AG08396 (cell line): ENCODE measurements at regions not wholly inside any gene's neighbourhood (a gene's known extent, or its start where the extent isn't known, plus 50 kb on each side); places are given as distances from the start of the nearest gene placed in this dataset.
"Not testable (repeated sequence)": the region's sequence is repeated elsewhere in the genome, so short reads cannot be mapped to it uniquely, and the experiment has no call there.

ENCODE experiments used
- DNase-seq: peaks from one replicate; pipeline ENCODE4 v3.0.0; 2012; ENCODE audit warnings: low spot score, mixed read lengths

GRCh38 chr3:110001905-110002304 is 664.6 kb upstream of the DPPA4 start:
- not testable (repeated sequence) for DNase-seq

DNA sequence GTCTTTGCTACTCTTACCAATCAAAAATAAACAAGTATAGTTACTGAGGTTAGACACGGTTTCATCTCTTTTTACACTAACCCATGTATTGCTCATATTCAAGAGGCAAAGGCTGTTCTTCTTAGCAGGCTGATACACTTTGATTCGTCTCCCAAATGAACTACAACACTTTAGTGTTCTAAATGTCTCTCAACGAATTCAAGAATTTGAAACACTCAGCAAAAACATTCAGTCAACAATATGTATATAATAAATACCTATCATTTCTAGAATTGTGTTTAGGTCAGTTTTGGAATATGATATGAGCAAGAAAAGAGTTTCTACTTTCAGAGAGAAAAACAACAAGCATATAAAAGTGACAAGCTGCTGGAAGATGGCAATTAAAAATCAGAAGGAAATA is 669.6 kb upstream of the DPPA4 start:
- DNase-seq = no peak

- DNase-seq = no peak
These were observed 678.1 kb upstream of the DPPA4 start for GRCh38 chr3:110015231-110015963.

GRCh38 chr3:110016235-110016815 is 679.0 kb upstream of the DPPA4 start:
- DNase-seq = no peak

DNA sequence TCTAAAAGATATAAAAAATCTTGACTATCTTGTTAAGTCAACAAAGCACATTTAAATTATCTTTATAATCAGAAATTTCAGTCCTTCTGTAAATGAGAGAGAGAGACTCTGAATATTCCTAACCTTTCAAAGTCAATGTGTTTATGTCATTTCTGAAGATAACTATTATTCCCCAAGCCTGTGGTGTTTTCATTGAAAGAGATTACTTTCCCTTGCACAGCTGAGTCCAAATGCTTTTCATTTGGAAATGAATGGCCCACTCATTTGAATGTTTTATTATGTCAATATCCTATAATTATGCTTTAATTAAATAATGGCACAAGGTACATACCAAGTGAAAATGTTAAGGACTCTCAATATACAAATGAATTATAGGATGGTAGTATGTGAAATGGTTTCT is 680.0 kb upstream of the DPPA4 start:
- no peak for DNase-seq

DNA sequence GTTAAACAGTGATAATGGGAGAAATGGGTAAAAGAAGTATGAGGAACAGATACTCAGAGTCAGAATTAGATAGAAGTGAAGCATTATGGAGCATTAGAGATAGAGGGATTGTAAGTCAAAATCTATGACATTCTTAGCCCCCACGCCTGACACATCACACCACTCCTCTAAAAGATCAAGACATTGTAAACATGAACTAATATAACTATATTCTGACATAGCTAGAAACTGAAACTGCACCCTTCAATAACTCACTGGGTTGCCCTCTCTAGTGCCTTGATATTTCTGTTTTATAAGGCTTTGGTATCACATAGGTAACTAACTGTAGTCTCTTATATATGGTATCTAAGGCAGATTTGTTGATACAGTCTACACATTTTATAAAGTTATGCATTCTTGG is 684.3 kb upstream of the DPPA4 start:
- DNase-seq = no peak

- DNase-seq = not testable (repeated sequence)
These were observed 685.7 kb upstream of the DPPA4 start for GRCh38 chr3:110023022-110023421.

GRCh38 chr3:110026421-110026820 is 689.1 kb upstream of the DPPA4 start:
- no peak for DNase-seq

DNA sequence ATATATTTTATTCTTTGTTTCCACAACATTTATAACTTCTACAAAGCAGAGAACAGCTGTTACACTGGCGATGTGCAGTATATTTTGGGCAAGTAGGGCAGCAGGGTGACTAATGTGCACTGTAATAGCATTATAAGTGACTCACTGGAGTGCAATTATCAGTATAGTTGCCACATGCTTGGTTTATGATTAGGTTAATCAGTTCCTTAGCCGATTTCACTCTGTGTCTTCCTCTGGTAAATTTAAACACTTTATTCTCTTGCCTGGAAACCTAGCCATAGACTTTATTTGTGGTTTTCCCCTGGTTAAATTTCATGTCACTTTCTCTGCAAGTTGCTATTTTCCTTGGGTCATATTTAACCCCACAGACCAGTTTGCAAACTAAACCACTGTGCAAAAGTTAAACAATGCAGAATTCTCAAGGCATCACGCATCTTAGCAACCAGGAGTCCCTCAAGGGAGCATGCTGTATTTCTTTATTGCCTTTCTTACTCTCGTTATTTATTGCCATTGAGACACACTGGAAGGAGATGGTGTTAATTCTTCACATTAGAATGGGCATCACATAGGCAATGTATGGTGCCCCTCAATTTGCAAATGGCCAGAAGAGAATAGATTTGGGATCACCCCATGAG is 690.2 kb upstream of the DPPA4 start:
- DNase-seq = peak; percentile 29

DNA sequence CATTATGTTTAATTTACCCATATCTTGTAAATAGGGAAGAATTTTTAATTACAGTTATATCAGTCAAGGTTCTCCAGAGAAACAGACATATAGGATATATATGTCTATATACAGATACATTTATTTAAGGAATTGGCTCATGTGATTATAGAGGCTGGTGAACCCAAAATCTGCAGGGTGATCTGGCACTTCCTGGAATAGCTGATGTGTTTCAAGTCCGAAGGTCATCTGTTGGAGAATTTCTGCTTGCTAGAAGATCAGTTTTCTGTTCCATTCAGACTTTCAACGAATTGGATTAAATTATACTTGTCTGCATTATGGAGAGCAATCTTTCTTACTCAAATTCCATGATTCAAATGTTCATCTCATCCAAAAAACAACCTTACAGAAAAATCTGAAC is 694.6 kb upstream of the DPPA4 start:
- DNase-seq = no peak

GRCh38 chr3:110059431-110059830 is 722.1 kb upstream of the DPPA4 start:
- DNase-seq = no peak

- no peak for DNase-seq
These were observed 725.4 kb upstream of the DPPA4 start for GRCh38 chr3:110062716-110063115.

- DNase-seq = no peak
These were observed 725.8 kb upstream of the DPPA4 start for GRCh38 chr3:110063178-110063577.

GRCh38 chr3:110066206-110066605 is 728.9 kb upstream of the DPPA4 start:
- no peak for DNase-seq

- DNase-seq = no peak
These were observed 730.2 kb upstream of the DPPA4 start for GRCh38 chr3:110067527-110067926.

GRCh38 chr3:110069761-110070160 is 732.4 kb upstream of the DPPA4 start:
- no peak for DNase-seq

GRCh38 chr3:110070161-110070916 is 733.0 kb upstream of the DPPA4 start:
- DNase-seq = peak; percentile 8

DNA sequence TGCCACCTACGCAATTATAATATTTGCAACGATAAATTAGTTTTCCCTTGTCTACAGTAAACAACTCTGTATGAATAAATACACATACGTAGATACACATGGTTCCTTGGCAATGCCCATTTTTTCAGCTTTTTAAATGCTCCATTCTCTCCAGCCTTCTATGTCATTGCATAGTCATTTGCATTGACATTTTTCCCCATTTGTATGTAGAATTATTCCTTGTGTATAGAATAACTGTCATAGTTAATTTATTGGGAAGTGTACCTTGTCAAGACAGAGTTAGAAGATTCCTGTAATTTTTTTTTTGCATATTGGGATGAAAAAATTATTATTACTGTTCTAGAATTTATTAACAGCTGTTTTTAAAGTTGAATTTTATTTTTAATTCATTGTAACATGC is 736.7 kb upstream of the DPPA4 start:
- no peak for DNase-seq

- no peak for DNase-seq
These were observed 739.7 kb upstream of the DPPA4 start for GRCh38 chr3:110077093-110077492.

GRCh38 chr3:110093411-110093810 is 756.1 kb upstream of the DPPA4 start:
- DNase-seq = no peak

- DNase-seq = no peak
These were observed 756.6 kb upstream of the DPPA4 start for GRCh38 chr3:110093812-110094401.

GRCh38 chr3:110099711-110100110 is 762.4 kb upstream of the DPPA4 start:
- DNase-seq = no peak
